Gastroesophageal sphincter (tissue), 4 donors: ENCODE measurements at regions not wholly inside any gene's neighbourhood (a gene's known extent, or its start where the extent isn't known, plus 50 kb on each side); places are given as distances from the start of the nearest gene placed in this dataset.

Experiments
- ATAC-seq: fragments of 150-250 bp; one replicate; pipeline ENCODE4 v1.9.1; 2016; ENCODE audit warnings: mild to moderate bottlenecking, moderate library complexity
- H3K27ac ChIP-seq, 4 donors: fragments of 200-600 bp; sonication (generic) in 3 of 4; 1 replicate in 3 of 4; 2 replicates in 1 of 4; pipeline ENCODE4 v1.5.1; 2016 to 2019
- H3K27me3 ChIP-seq: fragments of 200-600 bp; sonication (generic); one replicate; pipeline ENCODE4 v1.5.1; 2019
- H3K36me3 ChIP-seq, 2 donors: fragments of 200-600 bp; sonication (generic); one replicate each; pipeline ENCODE4 v1.5.1; 2019; ENCODE audit warnings: control low read depth in 1 of 2
- H3K4me1 ChIP-seq, 3 donors: fragments of 200-600 bp; sonication (generic); 1 replicate in 2 of 3; 2 replicates in 1 of 3; pipeline ENCODE4 v1.5.1; 2016 to 2019; ENCODE audit warnings: control low read depth in 2 of 3
- H3K4me3 ChIP-seq, 2 donors: fragments of 200-600 bp; sonication (generic); one replicate each; pipeline ENCODE4 v1.5.1; 2019; ENCODE audit warnings: mild to moderate bottlenecking in 1 of 2, moderate library complexity in 1 of 2
- H3K9me3 ChIP-seq, 3 donors: fragments of 200-600 bp; sonication (generic); one replicate each; pipeline ENCODE4 v1.5.1; 2017 to 2019; ENCODE audit warnings: control low read depth in 2 of 3
- CTCF ChIP-seq, 4 experiments: fragments of 200-600 bp in 2 of 4; fragments of 450-650 bp in 2 of 4; sonication (generic) in 1 of 4; IDR thresholded peaks; one replicate each; pipeline ENCODE4 v1.5.1; 2017 to 2019; ENCODE audit warnings: antibody characterized with exemption in 4 of 4, mild to moderate bottlenecking in 2 of 4, moderate library complexity in 2 of 4
- EP300 ChIP-seq: sonication (generic); formaldehyde crosslinking; IDR thresholded peaks from one replicate; pipeline ENCODE4 v1.6.1; 2017; ENCODE audit warnings: antibody characterized with exemption, mild to moderate bottlenecking
- POLR2A ChIP-seq, 2 donors: fragments of 450-650 bp; IDR thresholded peaks; one replicate each; pipeline ENCODE4 v1.6.1; 2017; ENCODE audit warnings: antibody characterized with exemption in 2 of 2, mild to moderate bottlenecking in 2 of 2, moderate library complexity in 1 of 2
- POLR2AphosphoS5 ChIP-seq: sonication (generic); formaldehyde crosslinking; IDR thresholded peaks from one replicate; pipeline ENCODE4 v1.6.1; 2017; ENCODE audit warnings: antibody characterized with exemption
- WGBS, 2 donors: methylation state at CpG; one replicate each; pipeline ENCODE4 v1.1.5; 2018; ENCODE audit warnings: low coverage in 1 of 2; 5-methylcytosine and 5-hydroxymethylcytosine counted together

GRCh38 chr14:22026527-22026926, 352.9 kb upstream of the OR4E1 start:
- ATAC-seq, result no peak
- Histone ChIP-seq H3K27me3 (peaks cover 9% of the 10 kb centered on the region), H3K4me1 (no peaks in the 10 kb centered on the region), H3K36me3 (no peaks in the 10 kb centered on the region), H3K4me3 (no peak overlapping the region), H3K9me3 (no peaks in the 10 kb centered on the region), H3K27ac (peak overlapping the region in 1 of 4 donors; percentile 33)
- TF ChIP-seq EP300 (no peak), POLR2A (IDR thresholded peaks at IDR 0.05) (no peak), CTCF (IDR thresholded peaks at IDR 0.05) (no peak), POLR2AphosphoS5 (no peak)
- WGBS, 2 donors, result 10% methylated on average over 1 of the region's 2 CpGs; no CpG with 5 or more reads in 1 of the 2 donors

- TF ChIP-seq EP300, result no peak
- no peak for TF ChIP-seq POLR2A (IDR thresholded peaks at IDR 0.05)
- TF ChIP-seq CTCF (IDR thresholded peaks at IDR 0.05), result no peak
- no peak for TF ChIP-seq POLR2AphosphoS5
- WGBS, 2 donors, result no CpG with 5 or more reads among the region's 1 CpG
- H3K4me1 ChIP-seq, result no peaks in the 10 kb centered on the region
Observed at GRCh38 chr14:22025879-22026278, 352.3 kb upstream of the OR4E1 start.

GRCh38 chr14:22024137-22024536, 350.5 kb upstream of the OR4E1 start:
- TF ChIP-seq POLR2A (IDR thresholded peaks at IDR 0.05), result no peak
- TF ChIP-seq POLR2AphosphoS5, result no peak
- no peak for TF ChIP-seq EP300
- TF ChIP-seq CTCF (IDR thresholded peaks at IDR 0.05), result no peak
- no peaks in the 10 kb centered on the region for H3K9me3 ChIP-seq
- 13 to 14% methylated on average over 1 of the region's 1 CpG for WGBS, 2 donors

More at GRCh38 chr14:22025879-22026278, 352.3 kb upstream of the OR4E1 start:
- no peaks in the 10 kb centered on the region for H3K36me3 ChIP-seq
- no peaks in the 10 kb centered on the region for H3K9me3 ChIP-seq
- ATAC-seq, result no peak
- H3K27me3 ChIP-seq, result peaks cover 9% of the 10 kb centered on the region
- no peak overlapping the region for H3K4me3 ChIP-seq
- H3K27ac ChIP-seq, result peak overlapping the region in 1 of 4 donors; percentile 15

GRCh38 chr14:22018890-22019289, 345.3 kb upstream of the OR4E1 start:
- Histone ChIP-seq H3K4me1 (no peaks in the 10 kb centered on the region), H3K27me3 (no peaks in the 10 kb centered on the region), H3K4me3 (no peak overlapping the region), H3K9me3 (no peaks in the 10 kb centered on the region), H3K27ac (no peak overlapping the region), H3K36me3 (no peaks in the 10 kb centered on the region)
- TF ChIP-seq POLR2AphosphoS5, result no peak
- TF ChIP-seq CTCF (IDR thresholded peaks at IDR 0.05), result no peak
- no peak for TF ChIP-seq EP300
- no peak for TF ChIP-seq POLR2A (IDR thresholded peaks at IDR 0.05)
- no peak for ATAC-seq
- WGBS, 2 donors, result 28 to 42% methylated on average over 1 of the region's 1 CpG

More at GRCh38 chr14:22024137-22024536, 350.5 kb upstream of the OR4E1 start:
- ATAC-seq, result no peak
- no peak overlapping the region for H3K27ac ChIP-seq
- peaks cover 9% of the 10 kb centered on the region for H3K27me3 ChIP-seq
- H3K4me3 ChIP-seq, result no peak overlapping the region
- H3K4me1 ChIP-seq, result no peaks in the 10 kb centered on the region
- no peaks in the 10 kb centered on the region for H3K36me3 ChIP-seq

- Histone ChIP-seq H3K9me3 (no peaks in the 10 kb centered on the region), H3K4me3 (no peak overlapping the region), H3K4me1 (no peaks in the 10 kb centered on the region), H3K36me3 (no peaks in the 10 kb centered on the region), H3K27me3 (no peaks in the 10 kb centered on the region), H3K27ac (peak overlapping the region in 2 of 4 donors; percentile 17 to 31)
- TF ChIP-seq POLR2AphosphoS5 (no peak), CTCF (IDR thresholded peaks at IDR 0.05) (no peak), POLR2A (IDR thresholded peaks at IDR 0.05) (no peak), EP300 (no peak)
- ATAC-seq, result no peak
- 40 to 80% methylated on average over 1 of the region's 3 CpGs for WGBS, 2 donors
Observed at GRCh38 chr14:22012452-22012851, 338.8 kb upstream of the OR4E1 start.
